ENCODE measurements at regions not wholly inside any gene's neighbourhood (a gene's known extent, or its start where the extent isn't known, plus 50 kb on each side); places are given as distances from the start of the nearest gene placed in this dataset.

- TF ChIP-seq EP300 (IDR thresholded peaks at IDR 0.05): no peak
- TF ChIP-seq CTCF (IDR thresholded peaks at IDR 0.05): no peak
- no peak for TF ChIP-seq POLR2AphosphoS5 (IDR thresholded peaks at IDR 0.05)
- no peak for TF ChIP-seq POLR2A (IDR thresholded peaks at IDR 0.05)
Measured at GRCh38 chr4:83177182-83177581, 62.7 kb upstream of the PLAC8 start.
